Fibroblast of peridontal ligament (primary cell): ENCODE measurements at regions not wholly inside any gene's neighbourhood (a gene's known extent, or its start where the extent isn't known, plus 50 kb on each side); places are given as distances from the start of the nearest gene placed in this dataset.
"Not testable (repeated sequence)": the region's sequence is repeated elsewhere in the genome, so short reads cannot be mapped to it uniquely, and the experiment has no call there.

ENCODE experiments used
- DNase-seq: peaks from one replicate; pipeline ENCODE4 v3.0.0-alpha.2; 2010; ENCODE audit errors: extremely low read depth

- no peak for DNase-seq
Measured at GRCh38 chr11:98531576-98531975, 489.2 kb upstream of the CNTN5 start.

- DNase-seq = no peak
Measured at GRCh38 chr11:98536023-98536422, 484.7 kb upstream of the CNTN5 start.

GRCh38 chr11:98538358-98538757 lies 482.4 kb upstream of the CNTN5 start:
- DNase-seq = not testable (repeated sequence)

GRCh38 chr11:98545544-98546175 lies 475.1 kb upstream of the CNTN5 start:
- no peak for DNase-seq

GRCh38 chr11:98549571-98549970 lies 471.2 kb upstream of the CNTN5 start:
- no peak for DNase-seq

- DNase-seq = no peak
Measured at GRCh38 chr11:98559961-98560360, 460.8 kb upstream of the CNTN5 start.

GRCh38 chr11:98561252-98561651 lies 459.5 kb upstream of the CNTN5 start:
- DNase-seq = no peak

- DNase-seq = no peak
Measured at GRCh38 chr11:98561877-98562395, 458.8 kb upstream of the CNTN5 start.

- no peak for DNase-seq
Measured at GRCh38 chr11:98564233-98564632, 456.5 kb upstream of the CNTN5 start.

- DNase-seq = no peak
Measured at GRCh38 chr11:98564881-98565280, 455.9 kb upstream of the CNTN5 start.

GRCh38 chr11:98565311-98565710 lies 455.4 kb upstream of the CNTN5 start:
- no peak for DNase-seq

- no peak for DNase-seq
Measured at GRCh38 chr11:98566978-98567377, 453.8 kb upstream of the CNTN5 start.

- no peak for DNase-seq
Measured at GRCh38 chr11:98568013-98568412, 452.7 kb upstream of the CNTN5 start.

GRCh38 chr11:98572941-98573340 lies 447.8 kb upstream of the CNTN5 start:
- no peak for DNase-seq

- no peak for DNase-seq
Measured at GRCh38 chr11:98587884-98588283, 432.9 kb upstream of the CNTN5 start.

GRCh38 chr11:98589967-98590366 lies 430.8 kb upstream of the CNTN5 start:
- no peak for DNase-seq

GRCh38 chr11:98600103-98600502 lies 420.6 kb upstream of the CNTN5 start:
- DNase-seq = no peak

GRCh38 chr11:98600786-98601773 lies 419.7 kb upstream of the CNTN5 start:
- no peak for DNase-seq

GRCh38 chr11:98616098-98616655 lies 404.6 kb upstream of the CNTN5 start:
- no peak for DNase-seq

GRCh38 chr11:98621767-98622166 lies 399.0 kb upstream of the CNTN5 start:
- DNase-seq = no peak

GRCh38 chr11:98625526-98625925 lies 395.2 kb upstream of the CNTN5 start:
- DNase-seq = no peak

- DNase-seq = no peak
Measured at GRCh38 chr11:98630736-98631135, 390.0 kb upstream of the CNTN5 start.

GRCh38 chr11:98657711-98658110 lies 363.0 kb upstream of the CNTN5 start:
- DNase-seq = no peak
